H1 (cell line): ENCODE measurements at regions not wholly inside any gene's neighbourhood (a gene's known extent, or its start where the extent isn't known, plus 50 kb on each side); places are given as distances from the start of the nearest gene placed in this dataset.

Experiments
- CTCF ChIA-PET: fragments of 300-600 bp; sonication (Branson Sonifier 250); formaldehyde crosslinking; loops from one replicate; lab custom pipeline; 2021; ENCODE audit not compliant: partially characterized antibody; lab: Charles Lee
- POLR2A ChIA-PET: fragments of 300-600 bp; sonication (Branson Sonifier 250); formaldehyde crosslinking; loops from one replicate; lab custom pipeline; 2021; ENCODE audit warnings: inconsistent platforms; ENCODE audit not compliant: partially characterized antibody; lab: Charles Lee
- DNase-seq, 2 experiments: peaks; one replicate each; pipeline versions ENCODE4 v3.0.0 to v3.0.0-alpha.2; 2010 to 2022; ENCODE audit warnings: low spot score in 2 of 2, low read depth in 1 of 2, mixed read lengths in 1 of 2
- FAIRE-seq: peaks from 2 replicates; lab custom pipeline; 2011; peaks lifted over from hg19 to GRCh38; lab: Jason Lieb, UNC
- H2AFZ ChIP-seq: 2 replicates; pipeline ENCODE4 v1.8.1; 2012; ENCODE audit warnings: low read length, inconsistent platforms
- H2AK5ac ChIP-seq: 2 replicates; pipeline ENCODE4 v1.6.1; 2013; ENCODE audit warnings: low read depth, low read length
- H2BK120ac ChIP-seq: replicated peaks from 2 replicates; pipeline ENCODE3; 2013; ENCODE audit warnings: low read depth, low read length, inconsistent platforms
- H2BK12ac ChIP-seq: 2 replicates; pipeline ENCODE4 v1.6.1; 2013; ENCODE audit warnings: low read depth, low read length
- H2BK15ac ChIP-seq: 2 replicates; pipeline ENCODE4 v1.6.1; 2013; ENCODE audit warnings: low read length
- H2BK20ac ChIP-seq: 2 replicates; pipeline ENCODE4 v1.6.1; 2013; ENCODE audit warnings: low read length
- H2BK5ac ChIP-seq: 2 replicates; pipeline ENCODE4 v1.6.1; 2013; ENCODE audit warnings: low read depth, low read length
- H3K14ac ChIP-seq: 2 replicates; pipeline ENCODE4 v1.6.1; 2013; ENCODE audit warnings: inconsistent platforms; ENCODE audit not compliant: insufficient read length
- H3K18ac ChIP-seq: 2 replicates; pipeline ENCODE4 v1.6.1; 2013; ENCODE audit warnings: low read length; ENCODE audit errors: extremely low read depth
- H3K23ac ChIP-seq: 2 replicates; pipeline ENCODE4 v1.6.1; 2013; ENCODE audit warnings: inconsistent platforms; ENCODE audit not compliant: insufficient read length
- H3K23me2 ChIP-seq: 2 replicates; pipeline ENCODE4 v1.6.1; 2013; ENCODE audit warnings: low read depth, low read length
- H3K27ac ChIP-seq: 2 replicates; pipeline ENCODE4 v1.6.1; 2011; ENCODE audit warnings: low read depth, low read length, inconsistent platforms
- H3K27me3 ChIP-seq, 4 experiments: replicated peaks in 1 of 4; 1 replicate in 1 of 4; 2 replicates in 3 of 4; pipeline versions ENCODE4 v1.6.1 to v1.8.1; 2011 to 2013; ENCODE audit warnings: low read length in 3 of 4, mild to moderate bottlenecking in 3 of 4, inconsistent platforms in 2 of 4, mixed read lengths in 2 of 4, moderate library complexity in 1 of 4; ENCODE audit not compliant: control insufficient read depth in 3 of 4, insufficient read depth in 3 of 4; ENCODE audit errors: extremely low read depth in 1 of 4
- H3K36me3 ChIP-seq, 4 experiments: 2 replicates each; pipeline versions ENCODE4 v1.6.1 to v1.8.1; 2011 to 2013; ENCODE audit warnings: mild to moderate bottlenecking in 4 of 4, low read length in 3 of 4, moderate library complexity in 2 of 4, control low read depth in 1 of 4, inconsistent platforms in 1 of 4; ENCODE audit not compliant: insufficient read depth in 4 of 4, control insufficient read depth in 2 of 4
- H3K4ac ChIP-seq: replicated peaks from 2 replicates; pipeline ENCODE3; 2013; ENCODE audit warnings: low read length, low read depth, mixed read lengths, inconsistent platforms; ENCODE audit not compliant: insufficient read length
- H3K4me1 ChIP-seq, 4 experiments: replicated peaks in 1 of 4; 1 replicate in 1 of 4; 2 replicates in 3 of 4; pipeline versions ENCODE4 v1.6.1 to v1.8.1; 2011 to 2013; ENCODE audit warnings: low read length in 3 of 4, inconsistent platforms in 2 of 4, mixed read lengths in 1 of 4; ENCODE audit not compliant: insufficient read depth in 4 of 4, control insufficient read depth in 3 of 4
- H3K4me2 ChIP-seq, 2 experiments: 2 replicates each; pipeline versions ENCODE4 v1.6.1 to v1.8.1; 2011 to 2013; ENCODE audit warnings: low read depth in 2 of 2, low read length in 2 of 2, control low read depth in 1 of 2, inconsistent platforms in 1 of 2, mild to moderate bottlenecking in 1 of 2; ENCODE audit not compliant: insufficient read depth in 1 of 2
- H3K4me3 ChIP-seq, 4 experiments: fragments of 200-600, 300-600 bp in 1 of 4; sonication (generic), shearing (Covaris generic), sonication (Bioruptor Twin) in 1 of 4; 2 replicates each; pipeline versions ENCODE4 v1.5.1 to v1.8.1; 2011 to 2016; ENCODE audit warnings: low read length in 4 of 4, low read depth in 3 of 4, control low read depth in 2 of 4, inconsistent platforms in 2 of 4, mild to moderate bottlenecking in 2 of 4, mixed read lengths in 1 of 4, moderate library complexity in 1 of 4; ENCODE audit not compliant: insufficient read depth in 2 of 4; ENCODE audit errors: extremely low read depth in 1 of 4
- H3K56ac ChIP-seq: replicated peaks from 2 replicates; pipeline ENCODE3; 2013; ENCODE audit warnings: low read depth, mild to moderate bottlenecking, mixed read lengths, low read length, inconsistent platforms; ENCODE audit not compliant: insufficient read length
- H3K79me1 ChIP-seq: 2 replicates; pipeline ENCODE4 v1.6.1; 2013; ENCODE audit warnings: low read depth, low read length, control low read depth
- H3K79me2 ChIP-seq, 2 experiments: 2 replicates each; pipeline versions ENCODE4 v1.6.1 to v1.8.1; 2012 to 2013; ENCODE audit warnings: low read length in 2 of 2, mild to moderate bottlenecking in 2 of 2, inconsistent platforms in 1 of 2; ENCODE audit not compliant: insufficient read depth in 2 of 2, control insufficient read depth in 1 of 2
- H3K9ac ChIP-seq, 4 experiments: replicated peaks in 1 of 4; 1 replicate in 1 of 4; 2 replicates in 3 of 4; pipeline versions ENCODE4 v1.6.1 to v1.8.1; 2011 to 2013; ENCODE audit warnings: low read depth in 3 of 4, low read length in 3 of 4, control low read depth in 2 of 4, mild to moderate bottlenecking in 2 of 4, moderate library complexity in 2 of 4, inconsistent platforms in 1 of 4; ENCODE audit errors: extremely low read depth in 1 of 4
- H3K9me3 ChIP-seq, 2 experiments: 2 replicates each; pipeline versions ENCODE4 v1.6.1 to v1.8.1; 2012 to 2013; ENCODE audit warnings: mild to moderate bottlenecking in 2 of 2, moderate library complexity in 2 of 2, control low read depth in 1 of 2, inconsistent platforms in 1 of 2, low read depth in 1 of 2, low read length in 1 of 2, mixed read lengths in 1 of 2; ENCODE audit not compliant: insufficient read depth in 2 of 2
- H4K20me1 ChIP-seq, 2 experiments: replicated peaks in 1 of 2; 2 replicates each; pipeline versions ENCODE3 to v1.8.1; 2011 to 2013; ENCODE audit warnings: inconsistent platforms in 2 of 2, low read length in 2 of 2, mild to moderate bottlenecking in 1 of 2; ENCODE audit not compliant: insufficient read depth in 2 of 2, control insufficient read depth in 1 of 2
- H4K5ac ChIP-seq: 2 replicates; pipeline ENCODE4 v1.6.1; 2013; ENCODE audit warnings: low read length, low read depth, mixed read lengths, inconsistent platforms; ENCODE audit not compliant: insufficient read length
- H4K8ac ChIP-seq: 2 replicates; pipeline ENCODE4 v1.8.0; 2013; ENCODE audit warnings: mild to moderate bottlenecking, moderate library complexity, low read length, inconsistent platforms; ENCODE audit not compliant: insufficient read depth; ENCODE audit errors: extremely low read depth
- H4K91ac ChIP-seq: replicated peaks from 2 replicates; pipeline ENCODE3; 2013; ENCODE audit warnings: low read length, mixed read lengths, inconsistent platforms; ENCODE audit not compliant: insufficient read length
- ASH2L ChIP-seq: fragments of 200-600, 300-600 bp; sonication (generic); IDR thresholded peaks from one replicate; pipeline ENCODE4 v1.7.1; 2017; ENCODE audit warnings: low read length
- CREB1 ChIP-seq: IDR thresholded peaks from 2 replicates; pipeline ENCODE4 v1.6.1; 2012; ENCODE audit warnings: inconsistent platforms
- GABPA ChIP-seq: IDR thresholded peaks from 2 replicates; pipeline ENCODE4 v1.6.1; 2011; ENCODE audit warnings: mild to moderate bottlenecking, low read length, moderate library complexity, borderline replicate concordance; ENCODE audit not compliant: insufficient read depth
- MAFK ChIP-seq: IDR thresholded peaks from 2 replicates; pipeline ENCODE4 v1.6.1; 2012; ENCODE audit warnings: low read depth, mild to moderate bottlenecking, improper control_type of control experiment, low read length
- RNF2 ChIP-seq: fragments of 200-900, 300-1000 bp; sonication (generic); IDR thresholded peaks from 2 replicates; pipeline ENCODE4 v1.7.1; 2016; ENCODE audit warnings: borderline replicate concordance, low read depth, mild to moderate bottlenecking, antibody characterized with exemption, low read length; ENCODE audit not compliant: poor library complexity, severe bottlenecking; ENCODE audit errors: missing control alignments
- SIRT6 ChIP-seq: IDR thresholded peaks from one replicate; pipeline ENCODE4 v1.7.1; 2012; ENCODE audit warnings: low read length, inconsistent platforms
- TAF7 ChIP-seq: optimal IDR thresholded peaks from 2 replicates; pipeline ENCODE3; 2011; ENCODE audit warnings: low read depth, mild to moderate bottlenecking, inconsistent platforms, low read length, moderate library complexity, borderline replicate concordance
- USF2 ChIP-seq: IDR thresholded peaks from 2 replicates; pipeline ENCODE4 v1.6.1; 2011; ENCODE audit warnings: low read length, improper control_type of control experiment
- WGBS, 2 experiments: shearing (Covaris generic) in 1 of 2; methylation state at CpG; one replicate each; pipeline versions ENCODE4 v1.1.6 to v1.1.7; 2013 to 2015; ENCODE audit warnings: low lambda C conversion rate in 2 of 2, mixed read lengths in 2 of 2, inconsistent platforms in 1 of 2, low coverage in 1 of 2, missing lambda C conversion rate in 1 of 2; ENCODE audit not compliant: insufficient replicate concordance in 2 of 2, insufficient coverage in 1 of 2, insufficient read length in 1 of 2; ENCODE audit errors: extremely low coverage in 1 of 2, missing lambda C conversion rate in 1 of 2; 5-methylcytosine and 5-hydroxymethylcytosine counted together

- no peak overlapping the region for H4K8ac ChIP-seq
- no peaks in the 10 kb centered on the region for H3K79me1 ChIP-seq
- no peak overlapping the region for H2BK20ac ChIP-seq
- H4K91ac ChIP-seq, result no peak overlapping the region
- no peak overlapping the region for H3K18ac ChIP-seq
- no peak overlapping the region for H4K5ac ChIP-seq
- H2BK5ac ChIP-seq, result no peak overlapping the region
- no peaks in the 10 kb centered on the region for H3K36me3 ChIP-seq
- H3K23ac ChIP-seq, result no peak overlapping the region
- WGBS, 2 experiments, result 75% methylated on average over 2 of the region's 2 CpGs; no CpG with 5 or more reads in 1 of the 2 experiments
- H2BK120ac ChIP-seq, result no peak overlapping the region
- POLR2A ChIA-PET, result no interaction called here
- H3K27me3 ChIP-seq, result no peaks in the 10 kb centered on the region
- H3K4me2 ChIP-seq, result no peak overlapping the region
- H3K79me2 ChIP-seq, result no peaks in the 10 kb centered on the region
- no peaks in the 10 kb centered on the region for H3K23me2 ChIP-seq
- H3K4me1 ChIP-seq, result no peaks in the 10 kb centered on the region
- TF ChIP-seq USF2 (no peak), CREB1 (no peak), ASH2L (no peak), MAFK (no peak), GABPA (no peak), SIRT6 (no peak), RNF2 (no peak), TAF7 (no peak)
- H3K14ac ChIP-seq, result no peak overlapping the region
- no peak overlapping the region for H3K56ac ChIP-seq
- FAIRE-seq, result no peak
- no peak overlapping the region for H2AK5ac ChIP-seq
- no peak for DNase-seq
- CTCF ChIA-PET, result interaction anchor here (0.6 kb wide), 1 partner anchor 15 kb away, joined by 3 read pairs; no protein-coding TSS in a partner anchor
- no peak overlapping the region for H2BK15ac ChIP-seq
- H3K4ac ChIP-seq, result no peak overlapping the region
- no peak overlapping the region for H3K27ac ChIP-seq
- no peak overlapping the region for H3K9ac ChIP-seq
- H3K4me3 ChIP-seq, result no peak overlapping the region
- peaks cover 0 to 6% of the 10 kb centered on the region in 2 experiments; a peak in 1 of 4 replicates for H3K9me3 ChIP-seq
- H2BK12ac ChIP-seq, result no peak overlapping the region
- no peaks in the 10 kb centered on the region for H4K20me1 ChIP-seq
- no peak overlapping the region for H2AFZ ChIP-seq
Observed at GRCh38 chr21:19034560-19034959, 631.0 kb upstream of the TMPRSS15 start.
